ENCODE measurements at regions not wholly inside any gene's neighbourhood (a gene's known extent, or its start where the extent isn't known, plus 50 kb on each side); places are given as distances from the start of the nearest gene placed in this dataset.
"Not testable (repeated sequence)": the region's sequence is repeated elsewhere in the genome, so short reads cannot be mapped to it uniquely, and the experiment has no call there.

DNA sequence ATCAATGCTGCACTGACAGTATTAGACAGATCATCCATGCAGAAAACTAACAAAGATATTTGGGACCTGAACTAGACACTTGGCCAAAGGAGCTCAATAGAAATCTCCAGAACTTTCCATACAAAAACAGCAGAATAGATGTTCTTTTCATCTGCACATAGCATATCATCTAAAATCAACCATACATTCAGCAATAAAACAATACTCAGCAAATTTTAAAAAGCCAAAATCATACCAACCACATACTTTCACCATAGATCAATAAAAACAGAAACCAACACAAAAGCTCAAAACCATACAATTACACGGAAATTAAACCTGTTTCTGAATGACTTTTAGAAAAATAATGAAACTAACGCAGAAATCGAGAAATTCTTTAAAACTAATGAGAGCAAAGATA is 592.6 kb downstream of the SLITRK5 start:
- WGBS, 2 donors, result 91 to 93% methylated on average over 3 of the region's 3 CpGs
- H3K4me3 ChIP-seq (ENCODE audit: low read depth in 1 of 2, low read length in 2 of 2), result no peak overlapping the region
- H3K27me3 ChIP-seq (ENCODE audit: control insufficient read depth in 1 of 2, insufficient read depth in 2 of 2, low read length in 2 of 2), result no peaks in the 10 kb centered on the region
- H3K27ac ChIP-seq (ENCODE audit: low read depth in 2 of 2, low read length in 1 of 2), result no peak overlapping the region
- no peaks in the 10 kb centered on the region for H3K36me3 ChIP-seq (ENCODE audit: control insufficient read depth in 2 of 2, insufficient read depth in 2 of 2, low read length in 1 of 2)
- H3K4me1 ChIP-seq (ENCODE audit: control insufficient read depth in 2 of 2, insufficient read depth in 2 of 2, low read length in 1 of 2), result no peaks in the 10 kb centered on the region
- H3K9me3 ChIP-seq (ENCODE audit: control insufficient read depth in 2 of 2, insufficient read depth in 1 of 2, low read depth in 1 of 2, low read length in 1 of 2), result no peaks in the 10 kb centered on the region

DNA sequence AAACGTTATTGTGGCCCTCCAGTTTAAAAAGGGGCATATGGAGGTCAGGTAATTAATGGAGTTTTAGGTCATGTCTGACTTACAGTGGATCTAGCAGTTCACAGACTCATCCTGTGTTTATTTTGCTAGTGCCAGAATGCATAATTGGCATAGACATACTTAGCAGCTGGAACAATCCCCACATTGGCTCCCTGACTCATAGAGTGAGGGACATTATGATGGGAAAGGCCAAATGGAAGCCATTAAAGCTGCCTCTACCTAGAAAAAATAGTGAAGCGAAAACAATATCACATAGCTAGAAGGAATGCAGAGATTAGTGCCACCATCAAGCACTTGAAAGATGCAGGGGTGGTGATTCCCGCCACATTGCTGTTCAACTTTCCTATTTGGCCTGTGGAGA is 610.7 kb downstream of the SLITRK5 start:
- WGBS, 2 donors, result 54 to 56% methylated on average over 3 of the region's 3 CpGs
- Histone ChIP-seq H3K4me1 (ENCODE audit: control insufficient read depth in 2 of 2, insufficient read depth in 2 of 2, low read length in 1 of 2) (no peaks in the 10 kb centered on the region), H3K27ac (ENCODE audit: low read depth in 2 of 2, low read length in 1 of 2) (no peak overlapping the region), H3K4me3 (ENCODE audit: low read depth in 1 of 2, low read length in 2 of 2) (no peak overlapping the region), H3K36me3 (ENCODE audit: control insufficient read depth in 2 of 2, insufficient read depth in 2 of 2, low read length in 1 of 2) (no peaks in the 10 kb centered on the region), H3K27me3 (ENCODE audit: control insufficient read depth in 1 of 2, insufficient read depth in 2 of 2, low read length in 2 of 2) (no peaks in the 10 kb centered on the region), H3K9me3 (ENCODE audit: control insufficient read depth in 2 of 2, insufficient read depth in 1 of 2, low read depth in 1 of 2, low read length in 1 of 2) (no peaks in the 10 kb centered on the region)

DNA sequence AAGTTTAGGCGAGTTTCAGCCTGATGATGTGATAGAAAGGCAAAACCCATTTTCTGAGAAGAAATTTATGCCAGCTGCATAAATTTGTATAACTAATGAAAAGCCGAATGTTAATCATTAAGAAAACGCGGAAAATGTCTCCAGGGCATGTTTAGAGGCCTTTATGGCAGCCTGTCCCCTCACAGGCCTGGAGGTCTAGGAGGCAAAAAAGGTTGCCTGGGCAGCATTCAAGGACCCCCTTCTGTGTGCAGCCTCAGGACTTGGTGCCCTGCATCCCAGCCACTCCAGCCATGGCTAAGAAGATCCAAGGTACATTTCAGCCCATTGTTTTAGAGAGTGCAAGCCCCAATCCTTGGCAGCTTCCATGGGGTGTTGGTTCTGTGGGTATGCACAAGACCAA is 614.2 kb downstream of the SLITRK5 start:
- no peak overlapping the region for H3K27ac ChIP-seq (ENCODE audit: low read depth in 2 of 2, low read length in 1 of 2)
- no peaks in the 10 kb centered on the region for H3K9me3 ChIP-seq (ENCODE audit: control insufficient read depth in 2 of 2, insufficient read depth in 1 of 2, low read depth in 1 of 2, low read length in 1 of 2)
- H3K36me3 ChIP-seq (ENCODE audit: control insufficient read depth in 2 of 2, insufficient read depth in 2 of 2, low read length in 1 of 2), result no peaks in the 10 kb centered on the region
- no peaks in the 10 kb centered on the region for H3K27me3 ChIP-seq (ENCODE audit: control insufficient read depth in 1 of 2, insufficient read depth in 2 of 2, low read length in 2 of 2)
- no peaks in the 10 kb centered on the region for H3K4me1 ChIP-seq (ENCODE audit: control insufficient read depth in 2 of 2, insufficient read depth in 2 of 2, low read length in 1 of 2)
- H3K4me3 ChIP-seq (ENCODE audit: low read depth in 1 of 2, low read length in 2 of 2), result no peak overlapping the region
- WGBS, 2 donors, result 88% methylated on average over 4 of the region's 4 CpGs

DNA sequence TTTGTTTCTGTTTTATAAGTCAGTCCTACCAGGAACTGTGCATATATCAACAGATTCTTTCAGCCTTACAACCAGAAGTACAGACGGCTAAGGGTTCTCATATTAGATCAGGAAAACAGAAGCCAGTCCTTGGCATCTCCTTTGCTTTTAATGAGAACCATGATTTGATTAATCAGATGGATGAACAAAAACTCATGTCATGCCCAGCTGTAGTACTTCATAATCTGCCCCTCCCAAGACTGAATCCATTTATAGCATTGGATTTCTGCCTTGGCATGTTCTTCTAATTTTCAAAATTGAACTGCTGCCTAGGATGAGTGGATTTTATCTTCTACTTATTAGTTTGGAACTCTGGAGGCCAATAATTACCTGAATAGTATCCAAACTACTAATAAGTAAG is 617.2 kb downstream of the SLITRK5 start:
- no peak overlapping the region for H3K4me3 ChIP-seq (ENCODE audit: low read depth in 1 of 2, low read length in 2 of 2)
- H3K27ac ChIP-seq (ENCODE audit: low read depth in 2 of 2, low read length in 1 of 2), result no peak overlapping the region
- no peaks in the 10 kb centered on the region for H3K27me3 ChIP-seq (ENCODE audit: control insufficient read depth in 1 of 2, insufficient read depth in 2 of 2, low read length in 2 of 2)
- H3K36me3 ChIP-seq (ENCODE audit: control insufficient read depth in 2 of 2, insufficient read depth in 2 of 2, low read length in 1 of 2), result no peaks in the 10 kb centered on the region
- 52 to 59% methylated on average over 1 of the region's 1 CpG for WGBS, 2 donors
- no peaks in the 10 kb centered on the region for H3K4me1 ChIP-seq (ENCODE audit: control insufficient read depth in 2 of 2, insufficient read depth in 2 of 2, low read length in 1 of 2)
- H3K9me3 ChIP-seq (ENCODE audit: control insufficient read depth in 2 of 2, insufficient read depth in 1 of 2, low read depth in 1 of 2, low read length in 1 of 2), result no peaks in the 10 kb centered on the region

DNA sequence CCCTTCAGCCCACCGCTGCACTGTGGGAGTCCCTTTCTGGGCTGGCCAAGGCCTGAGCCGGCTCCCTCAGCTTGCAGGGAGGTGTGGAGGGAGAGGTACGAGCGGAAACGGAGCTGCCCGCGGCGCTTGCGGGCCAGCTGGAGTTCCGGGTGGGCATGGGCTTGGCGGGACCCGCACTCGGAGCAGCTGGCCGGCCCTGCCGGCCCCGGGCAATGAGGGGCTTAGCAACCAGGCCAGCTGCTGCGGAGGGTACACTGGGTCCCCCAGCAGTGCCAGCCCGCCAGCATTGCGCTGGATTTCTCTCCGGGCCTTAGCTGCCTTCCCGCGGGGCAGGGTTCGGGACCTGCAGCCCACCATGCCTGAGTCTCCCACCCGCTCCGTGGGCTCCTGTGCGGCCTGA is 620.6 kb downstream of the SLITRK5 start:
- not testable (repeated sequence) for H3K9me3 ChIP-seq (ENCODE audit: control insufficient read depth in 2 of 2, insufficient read depth in 1 of 2, low read depth in 1 of 2, low read length in 1 of 2); H3K27me3 ChIP-seq (ENCODE audit: control insufficient read depth in 1 of 2, insufficient read depth in 2 of 2, low read length in 2 of 2); H3K4me1 ChIP-seq (ENCODE audit: control insufficient read depth in 2 of 2, insufficient read depth in 2 of 2, low read length in 1 of 2); H3K27ac ChIP-seq (ENCODE audit: low read depth in 2 of 2, low read length in 1 of 2); H3K4me3 ChIP-seq (ENCODE audit: low read depth in 1 of 2, low read length in 2 of 2); H3K36me3 ChIP-seq (ENCODE audit: control insufficient read depth in 2 of 2, insufficient read depth in 2 of 2, low read length in 1 of 2)
- 92 to 97% methylated on average over 26 of the region's 26 CpGs for WGBS, 2 donors

- Histone ChIP-seq H3K4me3 (ENCODE audit: low read depth in 1 of 2, low read length in 2 of 2) (no peak overlapping the region), H3K9me3 (ENCODE audit: control insufficient read depth in 2 of 2, insufficient read depth in 1 of 2, low read depth in 1 of 2, low read length in 1 of 2) (no peaks in the 10 kb centered on the region), H3K27ac (ENCODE audit: low read depth in 2 of 2, low read length in 1 of 2) (no peak overlapping the region), H3K4me1 (ENCODE audit: control insufficient read depth in 2 of 2, insufficient read depth in 2 of 2, low read length in 1 of 2) (no peaks in the 10 kb centered on the region), H3K27me3 (ENCODE audit: control insufficient read depth in 1 of 2, insufficient read depth in 2 of 2, low read length in 2 of 2) (no peaks in the 10 kb centered on the region), H3K36me3 (ENCODE audit: control insufficient read depth in 2 of 2, insufficient read depth in 2 of 2, low read length in 1 of 2) (no peaks in the 10 kb centered on the region)
- whole genome bisulfite sequencing, 2 donors, result 64 to 69% methylated on average over 4 of the region's 4 CpGs
These were observed 623.2 kb downstream of the SLITRK5 start for GRCh38 chr13:88294368-88294767.

DNA sequence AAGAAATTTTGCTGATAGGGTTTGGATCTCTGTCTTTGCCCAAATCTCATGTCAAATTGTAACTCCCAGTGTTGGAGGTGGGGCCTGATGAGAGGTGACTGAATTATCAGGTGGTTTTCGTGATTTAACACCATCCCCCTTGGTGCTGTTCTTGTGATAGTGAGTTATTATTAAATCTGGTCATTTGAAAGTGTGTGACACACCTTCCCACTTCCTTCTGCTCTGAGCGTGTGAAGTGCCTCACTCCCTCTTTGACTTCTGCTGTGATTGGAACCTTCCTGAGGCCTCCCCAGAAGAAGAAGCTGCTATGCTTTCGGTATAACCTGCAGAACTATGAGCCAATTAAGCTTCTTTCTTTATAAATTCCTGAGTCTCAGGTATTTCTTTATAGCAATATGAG is 632.0 kb downstream of the SLITRK5 start:
- Histone ChIP-seq H3K4me3 (ENCODE audit: low read depth in 1 of 2, low read length in 2 of 2) (no peak overlapping the region), H3K4me1 (ENCODE audit: control insufficient read depth in 2 of 2, insufficient read depth in 2 of 2, low read length in 1 of 2) (no peaks in the 10 kb centered on the region), H3K27me3 (ENCODE audit: control insufficient read depth in 1 of 2, insufficient read depth in 2 of 2, low read length in 2 of 2) (no peaks in the 10 kb centered on the region), H3K36me3 (ENCODE audit: control insufficient read depth in 2 of 2, insufficient read depth in 2 of 2, low read length in 1 of 2) (no peaks in the 10 kb centered on the region), H3K27ac (ENCODE audit: low read depth in 2 of 2, low read length in 1 of 2) (no peak overlapping the region), H3K9me3 (ENCODE audit: control insufficient read depth in 2 of 2, insufficient read depth in 1 of 2, low read depth in 1 of 2, low read length in 1 of 2) (peaks cover 3 to 5% of the 10 kb centered on the region in 2 donors)
- 51 to 71% methylated on average over 3 of the region's 3 CpGs for WGBS, 2 donors

DNA sequence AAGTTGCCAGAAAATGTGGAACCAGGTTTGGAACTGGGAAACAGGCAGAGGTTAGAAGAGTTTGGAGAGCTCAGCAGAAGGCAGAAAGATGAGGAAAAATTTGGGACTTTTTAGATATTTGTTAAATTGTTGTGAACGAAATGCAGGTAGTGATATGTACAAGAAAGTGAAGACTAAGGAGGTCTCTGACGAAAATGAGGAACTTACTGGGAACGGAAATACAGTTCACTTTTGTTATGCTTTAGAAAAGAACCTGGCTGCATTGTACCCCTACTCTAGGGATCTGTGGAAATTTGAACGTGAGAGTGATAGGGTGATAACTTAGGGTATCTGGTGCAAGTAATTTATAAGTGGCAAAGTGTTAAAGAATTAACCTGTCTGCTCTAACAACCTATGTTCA is 632.4 kb downstream of the SLITRK5 start:
- Histone ChIP-seq H3K27ac (ENCODE audit: low read depth in 2 of 2, low read length in 1 of 2) (no peak overlapping the region), H3K9me3 (ENCODE audit: control insufficient read depth in 2 of 2, insufficient read depth in 1 of 2, low read depth in 1 of 2, low read length in 1 of 2) (peaks cover 3 to 5% of the 10 kb centered on the region in 2 donors), H3K27me3 (ENCODE audit: control insufficient read depth in 1 of 2, insufficient read depth in 2 of 2, low read length in 2 of 2) (no peaks in the 10 kb centered on the region), H3K36me3 (ENCODE audit: control insufficient read depth in 2 of 2, insufficient read depth in 2 of 2, low read length in 1 of 2) (no peaks in the 10 kb centered on the region), H3K4me1 (ENCODE audit: control insufficient read depth in 2 of 2, insufficient read depth in 2 of 2, low read length in 1 of 2) (no peaks in the 10 kb centered on the region), H3K4me3 (ENCODE audit: low read depth in 1 of 2, low read length in 2 of 2) (no peak overlapping the region)
- WGBS, 2 donors, result 67 to 74% methylated on average over 4 of the region's 4 CpGs

DNA sequence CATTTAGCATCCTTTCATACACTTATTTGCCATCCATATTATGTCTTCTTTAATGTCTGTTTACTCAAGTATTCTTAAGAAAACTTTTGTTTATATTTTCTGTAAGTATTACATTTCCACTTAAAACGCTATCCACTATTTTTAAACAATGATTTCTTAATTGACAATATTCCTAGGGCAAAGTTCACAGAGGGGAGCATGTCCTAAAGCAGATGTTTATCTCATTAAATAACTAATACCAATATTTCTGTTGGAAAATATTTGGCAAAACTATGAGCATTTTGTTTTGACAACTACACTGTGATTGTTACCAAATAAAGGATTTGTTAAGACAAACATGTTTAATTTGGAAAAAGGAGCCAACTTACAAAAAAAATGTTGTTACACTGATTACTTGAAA is 643.3 kb downstream of the SLITRK5 start:
- Histone ChIP-seq H3K9me3 (ENCODE audit: control insufficient read depth in 2 of 2, insufficient read depth in 1 of 2, low read depth in 1 of 2, low read length in 1 of 2) (no peaks in the 10 kb centered on the region), H3K4me3 (ENCODE audit: low read depth in 1 of 2, low read length in 2 of 2) (no peak overlapping the region), H3K27ac (ENCODE audit: low read depth in 2 of 2, low read length in 1 of 2) (no peak overlapping the region), H3K36me3 (ENCODE audit: control insufficient read depth in 2 of 2, insufficient read depth in 2 of 2, low read length in 1 of 2) (no peaks in the 10 kb centered on the region), H3K4me1 (ENCODE audit: control insufficient read depth in 2 of 2, insufficient read depth in 2 of 2, low read length in 1 of 2) (no peaks in the 10 kb centered on the region), H3K27me3 (ENCODE audit: control insufficient read depth in 1 of 2, insufficient read depth in 2 of 2, low read length in 2 of 2) (no peaks in the 10 kb centered on the region)
- WGBS, 2 donors, result 36 to 45% methylated on average over 1 of the region's 1 CpG

DNA sequence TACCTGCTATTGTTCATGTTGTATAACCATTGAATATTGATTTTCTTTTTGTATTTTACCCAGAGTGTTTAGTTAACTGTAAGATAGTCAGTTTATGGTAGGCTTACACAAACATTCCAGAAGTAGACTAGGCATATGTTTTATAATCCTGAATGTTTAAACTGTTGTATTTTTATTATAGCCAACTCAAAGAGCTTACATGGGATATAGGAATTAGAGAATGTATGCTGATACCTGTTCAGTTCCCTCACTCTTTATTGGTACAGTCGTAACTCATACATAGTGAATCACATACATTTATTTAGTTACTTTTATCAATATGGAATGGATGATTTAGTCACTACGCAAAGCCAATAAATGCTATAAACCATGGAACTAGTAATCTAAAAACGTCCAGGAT is 657.9 kb downstream of the SLITRK5 start:
- Histone ChIP-seq H3K9me3 (ENCODE audit: control insufficient read depth in 2 of 2, insufficient read depth in 1 of 2, low read depth in 1 of 2, low read length in 1 of 2) (no peaks in the 10 kb centered on the region), H3K4me1 (ENCODE audit: control insufficient read depth in 2 of 2, insufficient read depth in 2 of 2, low read length in 1 of 2) (no peaks in the 10 kb centered on the region), H3K36me3 (ENCODE audit: control insufficient read depth in 2 of 2, insufficient read depth in 2 of 2, low read length in 1 of 2) (no peaks in the 10 kb centered on the region), H3K4me3 (ENCODE audit: low read depth in 1 of 2, low read length in 2 of 2) (no peak overlapping the region), H3K27ac (ENCODE audit: low read depth in 2 of 2, low read length in 1 of 2) (no peak overlapping the region), H3K27me3 (ENCODE audit: control insufficient read depth in 1 of 2, insufficient read depth in 2 of 2, low read length in 2 of 2) (no peaks in the 10 kb centered on the region)
- 69 to 72% methylated on average over 3 of the region's 3 CpGs for WGBS, 2 donors

Measured in esophagus (tissue), 2 donors.